ENCODE measurements at regions not wholly inside any gene's neighbourhood (a gene's known extent, or its start where the extent isn't known, plus 50 kb on each side); places are given as distances from the start of the nearest gene placed in this dataset.

GRCh38 chr4:83993774-83994173 is 457.9 kb downstream of the GPAT3 start:
- H3K27ac ChIP-seq: no peak overlapping the region
- no peaks in the 10 kb centered on the region for H3K27me3 ChIP-seq
- H3K4me1 ChIP-seq: no peaks in the 10 kb centered on the region
- no peak for DNase-seq (ENCODE audit: extremely low spot score in 2 of 2)
- TF ChIP-seq POLR2A (IDR thresholded peaks at IDR 0.05): no peak
- no peak for TF ChIP-seq CTCF (IDR thresholded peaks at IDR 0.05)
- TF ChIP-seq POLR2AphosphoS5 (IDR thresholded peaks at IDR 0.05; ENCODE audit: insufficient read depth in 1 of 2, low read depth in 1 of 2): no peak
- intact Hi-C loops (cut with DNase I): no loop called here
- no peaks in the 10 kb centered on the region for H3K36me3 ChIP-seq
- H3K9me3 ChIP-seq: no peaks in the 10 kb centered on the region
- no peak overlapping the region for H3K4me3 ChIP-seq

GRCh38 chr4:83989835-83990234 is 453.9 kb downstream of the GPAT3 start:
- no peaks in the 10 kb centered on the region for H3K27me3 ChIP-seq
- no peak for DNase-seq (ENCODE audit: extremely low spot score in 2 of 2)
- H3K36me3 ChIP-seq: no peaks in the 10 kb centered on the region
- intact Hi-C loops (cut with DNase I): no loop called here
- no peak overlapping the region for H3K4me3 ChIP-seq
- TF ChIP-seq POLR2A (IDR thresholded peaks at IDR 0.05) (no peak), CTCF (IDR thresholded peaks at IDR 0.05) (no peak), POLR2AphosphoS5 (IDR thresholded peaks at IDR 0.05; ENCODE audit: insufficient read depth in 1 of 2, low read depth in 1 of 2) (no peak)
- H3K4me1 ChIP-seq: no peaks in the 10 kb centered on the region
- no peaks in the 10 kb centered on the region for H3K9me3 ChIP-seq
- H3K27ac ChIP-seq: no peak overlapping the region

GRCh38 chr4:83981156-83981555 is 445.2 kb downstream of the GPAT3 start:
- H3K4me1 ChIP-seq: no peaks in the 10 kb centered on the region
- no peaks in the 10 kb centered on the region for H3K36me3 ChIP-seq
- no peaks in the 10 kb centered on the region for H3K27me3 ChIP-seq
- no peak overlapping the region for H3K4me3 ChIP-seq
- TF ChIP-seq POLR2A (IDR thresholded peaks at IDR 0.05): no peak
- no peak for TF ChIP-seq POLR2AphosphoS5 (IDR thresholded peaks at IDR 0.05; ENCODE audit: insufficient read depth in 1 of 2, low read depth in 1 of 2)
- no peak for DNase-seq (ENCODE audit: extremely low spot score in 2 of 2)
- H3K9me3 ChIP-seq: no peaks in the 10 kb centered on the region
- intact Hi-C loops (cut with DNase I): no loop called here
- H3K27ac ChIP-seq: no peak overlapping the region

- DNase-seq (ENCODE audit: extremely low spot score in 2 of 2): no peak
- TF ChIP-seq CTCF (IDR thresholded peaks at IDR 0.05): no peak
- TF ChIP-seq POLR2AphosphoS5 (IDR thresholded peaks at IDR 0.05; ENCODE audit: insufficient read depth in 1 of 2, low read depth in 1 of 2): no peak
- no peak for TF ChIP-seq POLR2A (IDR thresholded peaks at IDR 0.05)
- no peak overlapping the region for H3K27ac ChIP-seq
- no peaks in the 10 kb centered on the region for H3K4me1 ChIP-seq
- H3K9me3 ChIP-seq: no peaks in the 10 kb centered on the region
- no peak overlapping the region for H3K4me3 ChIP-seq
- no peaks in the 10 kb centered on the region for H3K27me3 ChIP-seq
- H3K36me3 ChIP-seq: no peaks in the 10 kb centered on the region
- intact Hi-C loops (cut with DNase I): no loop called here
These were observed 443.9 kb downstream of the GPAT3 start for GRCh38 chr4:83979773-83980172.

DNA sequence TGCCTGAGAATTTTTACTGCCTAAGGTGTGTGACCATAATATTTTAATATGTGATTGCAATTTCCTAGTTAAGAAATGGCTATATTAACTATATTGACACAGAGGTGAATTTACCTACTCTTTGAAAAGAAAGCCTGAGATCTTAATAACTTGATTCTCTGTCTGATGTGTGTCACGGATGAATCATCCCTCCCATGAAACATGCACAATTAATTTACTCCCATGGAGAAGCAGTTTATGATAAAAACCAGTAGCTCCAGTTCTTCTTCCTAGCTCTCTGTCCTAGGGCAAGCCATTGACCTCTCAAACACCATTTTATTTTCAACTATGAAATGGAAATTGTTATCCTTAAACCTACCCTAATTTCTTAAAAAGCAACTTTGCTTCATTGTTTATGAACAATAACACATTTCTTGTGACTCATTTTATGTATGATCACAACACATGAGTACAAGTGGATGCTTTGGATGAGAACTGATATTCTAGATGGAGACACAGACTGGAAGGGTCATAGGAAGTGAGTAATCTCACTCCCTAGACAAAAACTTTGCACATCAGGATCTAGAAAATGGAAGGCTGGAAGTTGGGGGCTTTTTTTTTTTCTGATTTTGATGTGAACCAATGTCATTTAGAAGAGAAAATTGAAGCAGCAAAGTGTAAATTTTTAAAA is 438.3 kb downstream of the GPAT3 start:
- H3K4me1 ChIP-seq: no peaks in the 10 kb centered on the region
- no peak overlapping the region for H3K4me3 ChIP-seq
- H3K27me3 ChIP-seq: no peaks in the 10 kb centered on the region
- TF ChIP-seq CTCF (IDR thresholded peaks at IDR 0.05): no peak
- TF ChIP-seq POLR2A (IDR thresholded peaks at IDR 0.05): no peak
- TF ChIP-seq POLR2AphosphoS5 (IDR thresholded peaks at IDR 0.05; ENCODE audit: insufficient read depth in 1 of 2, low read depth in 1 of 2): no peak
- no peaks in the 10 kb centered on the region for H3K36me3 ChIP-seq
- H3K9me3 ChIP-seq: no peaks in the 10 kb centered on the region
- intact Hi-C loops (cut with DNase I): no loop called here
- no peak for DNase-seq (ENCODE audit: extremely low spot score in 2 of 2)
- H3K27ac ChIP-seq: no peak overlapping the region

Data from vagina (tissue), 2 donors.